ENCODE measurements at regions not wholly inside any gene's neighbourhood (a gene's known extent, or its start where the extent isn't known, plus 50 kb on each side); places are given as distances from the start of the nearest gene placed in this dataset.

DNA sequence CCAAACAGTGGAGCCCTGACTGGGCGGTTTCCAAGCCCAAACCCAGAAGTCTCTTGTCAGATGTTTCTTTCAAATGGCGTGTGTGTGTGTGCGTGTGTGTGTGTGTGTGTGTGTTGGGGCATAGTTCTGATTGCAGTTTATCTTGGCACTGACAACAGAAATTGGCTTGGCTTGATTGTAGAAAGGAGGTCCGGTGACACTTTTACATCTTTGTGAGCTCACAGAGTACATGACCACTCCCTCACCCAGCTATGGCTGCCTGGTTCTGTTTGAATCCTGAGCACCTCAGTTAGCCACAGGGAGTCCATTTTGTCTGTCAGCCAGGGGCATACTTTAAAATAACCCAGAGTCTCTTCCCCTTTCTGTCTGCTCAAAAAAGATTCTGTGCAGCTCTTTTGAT is 276.3 kb downstream of the CD83 start:
- TF ChIP-seq, protein P1, sequence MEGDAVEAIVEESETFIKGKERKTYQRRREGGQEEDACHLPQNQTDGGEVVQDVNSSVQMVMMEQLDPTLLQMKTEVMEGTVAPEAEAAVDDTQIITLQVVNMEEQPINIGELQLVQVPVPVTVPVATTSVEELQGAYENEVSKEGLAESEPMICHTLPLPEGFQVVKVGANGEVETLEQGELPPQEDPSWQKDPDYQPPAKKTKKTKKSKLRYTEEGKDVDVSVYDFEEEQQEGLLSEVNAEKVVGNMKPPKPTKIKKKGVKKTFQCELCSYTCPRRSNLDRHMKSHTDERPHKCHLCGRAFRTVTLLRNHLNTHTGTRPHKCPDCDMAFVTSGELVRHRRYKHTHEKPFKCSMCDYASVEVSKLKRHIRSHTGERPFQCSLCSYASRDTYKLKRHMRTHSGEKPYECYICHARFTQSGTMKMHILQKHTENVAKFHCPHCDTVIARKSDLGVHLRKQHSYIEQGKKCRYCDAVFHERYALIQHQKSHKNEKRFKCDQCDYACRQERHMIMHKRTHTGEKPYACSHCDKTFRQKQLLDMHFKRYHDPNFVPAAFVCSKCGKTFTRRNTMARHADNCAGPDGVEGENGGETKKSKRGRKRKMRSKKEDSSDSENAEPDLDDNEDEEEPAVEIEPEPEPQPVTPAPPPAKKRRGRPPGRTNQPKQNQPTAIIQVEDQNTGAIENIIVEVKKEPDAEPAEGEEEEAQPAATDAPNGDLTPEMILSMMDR (conservative IDR thresholded peaks at IDR 0.05 in 1 of 2, IDR thresholded peaks at IDR 0.05 in 1 of 2; ENCODE audit: low read depth in 1 of 2, low read length in 2 of 2) = no peak
- TF ChIP-seq EZH2 (IDR thresholded peaks at IDR 0.05; ENCODE audit: low read length, missing control alignments) = no peak
